Left lobe of liver (tissue), 2 donors: ENCODE measurements at regions not wholly inside any gene's neighbourhood (a gene's known extent, or its start where the extent isn't known, plus 50 kb on each side); places are given as distances from the start of the nearest gene placed in this dataset.
"Not testable (repeated sequence)": the region's sequence is repeated elsewhere in the genome, so short reads cannot be mapped to it uniquely, and the experiment has no call there.

Source experiments
- ATAC-seq: fragments of 200-7000 bp; cut with Tn5 transposase; one replicate; pipeline ENCODE4 v1.9.1; 2020; ENCODE audit warnings: mild to moderate bottlenecking, moderate library complexity
- DNase-seq: peaks from one replicate; pipeline ENCODE4 v3.0.0-alpha.2; 2020; ENCODE audit warnings: low spot score
- donor health status: DM: no; HTN: no; CAD: no; lungs with moderate emphysema.
- donor health status: DM: no; HTN: yes; CAD: no.

- DNase-seq, ATAC-seq: not testable (repeated sequence)
Measured at GRCh38 chr6:105858639-105859038, 227.5 kb upstream of the PRDM1 start.

- ATAC-seq: no peak
- no peak for DNase-seq
Measured at GRCh38 chr6:105855433-105855832, 230.7 kb upstream of the PRDM1 start.

- DNase-seq, ATAC-seq: not testable (repeated sequence)
Measured at GRCh38 chr6:105853979-105854378, 232.2 kb upstream of the PRDM1 start.

GRCh38 chr6:105851606-105852005 is 234.5 kb upstream of the PRDM1 start:
- DNase-seq: no peak
- ATAC-seq: no peak

- no peak for DNase-seq
- ATAC-seq: no peak
Measured at GRCh38 chr6:105851113-105851580, 235.0 kb upstream of the PRDM1 start.

- DNase-seq: no peak
Measured at GRCh38 chr6:105850261-105851112, 235.6 kb upstream of the PRDM1 start.

GRCh38 chr6:105849746-105850145 is 236.4 kb upstream of the PRDM1 start:
- ATAC-seq: no peak

More at GRCh38 chr6:105850261-105851112, 235.6 kb upstream of the PRDM1 start:
- no peak for ATAC-seq

GRCh38 chr6:105847433-105847832 is 238.7 kb upstream of the PRDM1 start:
- DNase-seq (no peak), ATAC-seq (no peak)

More at GRCh38 chr6:105849746-105850145, 236.4 kb upstream of the PRDM1 start:
- no peak for DNase-seq

GRCh38 chr6:105844275-105844883 is 241.8 kb upstream of the PRDM1 start:
- no peak for DNase-seq
- no peak for ATAC-seq

- ATAC-seq (no peak), DNase-seq (no peak)
Measured at GRCh38 chr6:105839266-105839665, 246.9 kb upstream of the PRDM1 start.

- DNase-seq (no peak), ATAC-seq (no peak)
Measured at GRCh38 chr6:105838171-105838570, 248.0 kb upstream of the PRDM1 start.

GRCh38 chr6:105836889-105837288 is 249.2 kb upstream of the PRDM1 start:
- no peak for ATAC-seq
- no peak for DNase-seq

- ATAC-seq (no peak), DNase-seq (no peak)
Measured at GRCh38 chr6:105836379-105836778, 249.8 kb upstream of the PRDM1 start.

GRCh38 chr6:105835373-105835772 is 250.8 kb upstream of the PRDM1 start:
- DNase-seq (no peak), ATAC-seq (no peak)

GRCh38 chr6:105833959-105834947 is 251.9 kb upstream of the PRDM1 start:
- DNase-seq (no peak), ATAC-seq (no peak)

- no peak for DNase-seq
- no peak for ATAC-seq
Measured at GRCh38 chr6:105832313-105832761, 253.8 kb upstream of the PRDM1 start.

GRCh38 chr6:105831311-105832097 is 254.6 kb upstream of the PRDM1 start:
- no peak for ATAC-seq
- DNase-seq: no peak

GRCh38 chr6:105825210-105825609 is 260.9 kb upstream of the PRDM1 start:
- no peak for ATAC-seq
- no peak for DNase-seq

- DNase-seq (no peak), ATAC-seq (no peak)
Measured at GRCh38 chr6:105824732-105825131, 261.4 kb upstream of the PRDM1 start.

- DNase-seq: no peak
- no peak for ATAC-seq
Measured at GRCh38 chr6:105821777-105822176, 264.4 kb upstream of the PRDM1 start.
